ENCODE measurements at regions not wholly inside any gene's neighbourhood (a gene's known extent, or its start where the extent isn't known, plus 50 kb on each side); places are given as distances from the start of the nearest gene placed in this dataset.

DNA sequence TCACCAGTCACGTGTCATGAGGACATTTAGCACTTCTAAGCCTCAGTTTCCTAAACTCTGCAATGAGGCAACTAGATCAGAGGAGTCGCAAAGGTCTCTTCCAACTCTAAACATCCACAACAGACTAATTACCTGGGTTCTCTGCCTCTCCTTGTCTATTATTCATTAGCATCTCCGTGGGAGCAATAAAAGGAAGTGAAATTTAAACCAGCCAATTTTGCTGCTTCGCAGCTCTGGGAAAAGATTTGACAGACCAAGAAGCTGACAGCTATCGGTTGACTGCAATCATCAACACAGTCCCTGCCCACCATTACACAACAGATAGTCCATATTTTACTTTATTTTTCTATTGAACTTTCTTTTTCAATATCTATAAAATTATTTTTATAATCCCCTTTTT is 308.9 kb downstream of the NR2F1-AS1 start:
- TF ChIP-seq, protein P1, sequence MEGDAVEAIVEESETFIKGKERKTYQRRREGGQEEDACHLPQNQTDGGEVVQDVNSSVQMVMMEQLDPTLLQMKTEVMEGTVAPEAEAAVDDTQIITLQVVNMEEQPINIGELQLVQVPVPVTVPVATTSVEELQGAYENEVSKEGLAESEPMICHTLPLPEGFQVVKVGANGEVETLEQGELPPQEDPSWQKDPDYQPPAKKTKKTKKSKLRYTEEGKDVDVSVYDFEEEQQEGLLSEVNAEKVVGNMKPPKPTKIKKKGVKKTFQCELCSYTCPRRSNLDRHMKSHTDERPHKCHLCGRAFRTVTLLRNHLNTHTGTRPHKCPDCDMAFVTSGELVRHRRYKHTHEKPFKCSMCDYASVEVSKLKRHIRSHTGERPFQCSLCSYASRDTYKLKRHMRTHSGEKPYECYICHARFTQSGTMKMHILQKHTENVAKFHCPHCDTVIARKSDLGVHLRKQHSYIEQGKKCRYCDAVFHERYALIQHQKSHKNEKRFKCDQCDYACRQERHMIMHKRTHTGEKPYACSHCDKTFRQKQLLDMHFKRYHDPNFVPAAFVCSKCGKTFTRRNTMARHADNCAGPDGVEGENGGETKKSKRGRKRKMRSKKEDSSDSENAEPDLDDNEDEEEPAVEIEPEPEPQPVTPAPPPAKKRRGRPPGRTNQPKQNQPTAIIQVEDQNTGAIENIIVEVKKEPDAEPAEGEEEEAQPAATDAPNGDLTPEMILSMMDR (IDR thresholded peaks at IDR 0.05) = no peak
- TF ChIP-seq POLR2A (IDR thresholded peaks at IDR 0.05) (no peak), EP300 (IDR thresholded peaks at IDR 0.05) (no peak)
- Histone ChIP-seq H3K9me3 (no peaks in the 10 kb centered on the region), H3K27ac (no peak overlapping the region), H3K36me3 (no peaks in the 10 kb centered on the region), H3K27me3 (no peaks in the 10 kb centered on the region), H3K4me3 (no peak overlapping the region), H3K4me1 (ENCODE audit: insufficient read depth) (no peaks in the 10 kb centered on the region)
- WGBS, 3 donors = 85 to 90% (median 85%) methylated on average over 5 of the region's 5 CpGs
- intact Hi-C loops (cut with DNase I) = no loop called here
- no peak for DNase-seq

DNA sequence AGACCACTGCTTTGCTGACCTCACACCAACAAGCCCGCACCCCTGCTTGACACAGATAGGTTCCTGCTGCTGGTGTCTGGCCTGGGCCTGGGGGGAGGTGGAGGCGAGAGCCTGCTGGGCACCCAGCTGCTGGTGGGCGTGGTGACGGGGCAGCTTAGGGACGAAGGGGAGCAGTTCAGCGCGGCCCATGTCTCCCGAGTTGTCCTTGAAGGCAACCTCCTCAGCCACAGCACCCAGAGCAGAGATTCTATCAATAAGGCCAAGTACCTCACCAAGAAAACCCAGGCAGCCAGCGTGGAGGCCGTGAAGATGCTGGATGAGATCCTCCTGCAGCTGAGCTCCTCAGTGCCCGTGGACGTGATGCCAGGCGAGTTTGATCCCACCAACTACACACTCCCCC is 313.3 kb downstream of the NR2F1-AS1 start:
- no peak for DNase-seq
- H3K4me3 ChIP-seq = no peak overlapping the region
- no peaks in the 10 kb centered on the region for H3K36me3 ChIP-seq
- H3K4me1 ChIP-seq (ENCODE audit: insufficient read depth) = no peaks in the 10 kb centered on the region
- WGBS, 3 donors = 95 to 98% (median 97%) methylated on average over 13 of the region's 13 CpGs
- no peaks in the 10 kb centered on the region for H3K9me3 ChIP-seq
- no peak overlapping the region for H3K27ac ChIP-seq
- intact Hi-C loops (cut with DNase I) = no loop called here
- H3K27me3 ChIP-seq = no peaks in the 10 kb centered on the region
- TF ChIP-seq, protein P1 (IDR thresholded peaks at IDR 0.05) = no peak

DNA sequence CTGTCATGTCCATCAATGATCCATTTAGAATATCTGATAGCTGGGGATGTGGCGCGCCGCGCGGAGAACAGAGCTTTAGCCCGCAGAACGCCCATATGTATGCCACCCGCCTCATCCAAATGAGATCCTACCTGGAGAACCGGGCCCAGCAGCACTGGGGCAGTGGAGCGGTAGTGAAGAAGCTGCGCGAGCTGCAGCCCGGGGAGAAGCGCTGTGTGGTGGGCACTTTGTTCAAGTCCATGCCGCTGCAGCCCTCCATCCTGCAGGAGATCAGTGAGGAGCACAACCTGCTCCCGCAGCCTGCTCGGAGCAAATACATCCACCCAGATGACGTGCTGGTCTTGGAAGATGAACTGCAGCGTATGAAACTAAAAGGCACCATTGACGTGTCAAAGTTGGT is 313.7 kb downstream of the NR2F1-AS1 start:
- Histone ChIP-seq H3K36me3 (no peaks in the 10 kb centered on the region), H3K27ac (no peak overlapping the region), H3K4me1 (ENCODE audit: insufficient read depth) (no peaks in the 10 kb centered on the region), H3K27me3 (no peaks in the 10 kb centered on the region), H3K4me3 (no peak overlapping the region), H3K9me3 (no peaks in the 10 kb centered on the region)
- TF ChIP-seq, protein P1 (IDR thresholded peaks at IDR 0.05) = no peak
- TF ChIP-seq EP300 (IDR thresholded peaks at IDR 0.05) (no peak), POLR2A (IDR thresholded peaks at IDR 0.05) (no peak)
- 94 to 97% (median 96%) methylated on average over 20 of the region's 20 CpGs for WGBS, 3 donors
- no peak for DNase-seq
- intact Hi-C loops (cut with DNase I) = no loop called here

DNA sequence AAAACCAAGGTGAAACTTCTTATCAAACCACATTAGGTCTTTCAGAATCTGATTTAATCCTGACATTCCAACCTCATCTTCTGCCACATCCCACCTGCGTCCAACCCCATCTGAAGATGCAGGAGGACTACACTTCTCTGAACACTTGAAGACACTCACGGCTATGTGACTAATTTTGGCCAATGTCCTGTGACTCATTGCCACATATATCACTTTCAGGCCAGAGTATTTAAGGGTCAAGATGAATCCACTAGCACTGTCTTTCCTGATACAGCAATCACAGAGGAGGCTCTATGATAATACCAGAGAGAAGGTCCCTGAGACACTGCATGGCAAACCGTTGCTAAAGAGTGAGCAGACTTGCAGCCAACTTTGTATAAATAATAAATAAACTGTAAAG is 323.4 kb downstream of the NR2F1-AS1 start:
- no peaks in the 10 kb centered on the region for H3K4me1 ChIP-seq (ENCODE audit: insufficient read depth)
- no peaks in the 10 kb centered on the region for H3K27me3 ChIP-seq
- TF ChIP-seq, protein P1 (IDR thresholded peaks at IDR 0.05) = no peak
- TF ChIP-seq EP300 (IDR thresholded peaks at IDR 0.05) (no peak), POLR2A (IDR thresholded peaks at IDR 0.05) (no peak)
- WGBS, 3 donors = 92 to 94% (median 93%) methylated on average over 3 of the region's 3 CpGs
- no peak for DNase-seq
- H3K27ac ChIP-seq = no peak overlapping the region
- no peaks in the 10 kb centered on the region for H3K9me3 ChIP-seq
- H3K4me3 ChIP-seq = no peak overlapping the region
- H3K36me3 ChIP-seq = no peaks in the 10 kb centered on the region
- intact Hi-C loops (cut with DNase I) = no loop called here

DNA sequence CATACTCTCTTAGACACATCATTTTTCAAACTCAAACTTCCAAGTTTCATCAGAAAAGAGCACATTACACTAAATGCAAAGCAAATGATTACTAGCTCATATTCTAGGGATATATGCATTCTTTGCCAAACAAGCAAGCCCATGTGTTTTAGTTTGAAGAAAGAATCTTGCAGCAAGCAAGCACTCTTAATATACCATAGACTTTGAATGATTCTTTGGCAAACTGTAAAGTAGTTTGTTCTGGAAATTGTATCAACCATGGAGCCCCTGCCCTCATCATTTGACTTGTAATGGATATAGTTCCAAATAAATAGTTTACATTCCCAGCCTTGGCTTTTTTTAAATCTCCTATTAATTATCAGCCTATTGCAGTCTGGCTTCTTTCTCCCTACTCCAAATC is 325.2 kb downstream of the NR2F1-AS1 start:
- Histone ChIP-seq H3K4me1 (ENCODE audit: insufficient read depth) (no peaks in the 10 kb centered on the region), H3K27ac (no peak overlapping the region), H3K9me3 (no peaks in the 10 kb centered on the region), H3K4me3 (no peak overlapping the region), H3K27me3 (no peaks in the 10 kb centered on the region), H3K36me3 (no peaks in the 10 kb centered on the region)
- intact Hi-C loops (cut with DNase I) = no loop called here
- TF ChIP-seq, protein P1 (IDR thresholded peaks at IDR 0.05) = no peak
- TF ChIP-seq POLR2A (IDR thresholded peaks at IDR 0.05) (no peak), EP300 (IDR thresholded peaks at IDR 0.05) (no peak)
- no peak for DNase-seq
